NCI-H774 (cell line): ENCODE measurements at regions not wholly inside any gene's neighbourhood (a gene's known extent, or its start where the extent isn't known, plus 50 kb on each side); places are given as distances from the start of the nearest gene placed in this dataset.
"Not testable (repeated sequence)": the region's sequence is repeated elsewhere in the genome, so short reads cannot be mapped to it uniquely, and the experiment has no call there.

Experiments used
- DNase-seq: peaks from one replicate; lab custom pipeline; 2025; lab: John Stamatoyannopoulos, UW

DNA sequence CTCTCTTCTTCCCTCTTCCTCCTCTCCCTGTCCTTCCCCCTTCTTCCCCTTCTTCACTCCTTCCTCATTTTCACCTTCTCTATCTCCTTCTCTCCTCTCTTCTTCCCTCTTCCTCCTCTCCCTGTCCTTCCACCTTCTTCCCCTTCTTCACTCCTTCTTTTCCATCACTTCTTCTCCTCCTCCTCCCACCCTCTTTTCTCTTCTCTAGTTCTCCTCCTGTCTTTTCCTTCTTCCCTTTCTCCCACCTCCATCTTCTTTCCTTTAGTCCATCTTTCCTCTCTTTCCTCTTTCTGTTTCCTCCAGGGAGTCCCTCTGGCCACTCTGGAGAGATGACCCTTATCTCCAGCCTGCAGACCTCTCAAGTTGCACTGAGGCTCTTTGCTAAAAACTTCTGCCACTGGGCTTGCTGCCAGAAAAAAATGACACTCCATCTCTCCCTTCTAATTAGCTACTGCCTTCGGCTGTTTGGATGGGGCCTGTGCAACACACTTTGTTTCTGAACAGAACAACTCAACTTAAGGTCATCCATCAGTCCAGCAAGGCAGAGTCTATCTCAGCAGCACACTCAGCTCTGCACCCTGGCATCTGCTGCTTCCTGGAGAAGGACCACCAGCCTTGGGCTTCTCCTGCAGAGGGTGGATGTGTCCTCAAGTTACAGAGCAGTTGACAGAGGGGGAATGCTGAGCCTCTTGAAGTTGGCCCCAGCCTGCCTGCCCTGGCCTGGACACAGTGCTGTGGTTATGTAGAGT, 538.8 kb downstream of the MATN1 start:
- DNase-seq = no peak

DNA sequence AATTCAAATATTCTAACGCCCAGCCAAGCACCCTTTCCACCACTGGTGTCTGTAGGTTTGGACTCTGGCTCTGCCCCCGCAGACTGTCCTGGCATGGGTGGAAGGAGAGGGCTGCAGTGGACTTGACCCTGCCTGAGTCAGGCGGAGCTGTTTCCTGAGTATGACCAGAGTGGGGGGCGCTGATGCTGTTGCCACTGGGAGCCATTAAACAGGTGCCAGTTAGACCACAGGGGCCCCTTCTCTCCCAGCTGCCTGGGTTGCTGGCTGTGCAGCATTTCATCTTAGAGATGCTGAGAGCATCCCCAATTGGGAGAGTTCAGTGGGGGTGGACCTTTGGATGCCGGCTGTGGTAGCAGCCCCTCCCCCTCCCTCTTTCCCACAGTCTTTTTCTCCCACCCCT, 539.5 kb downstream of the MATN1 start:
- DNase-seq = no peak

- no peak for DNase-seq
These were observed 540.4 kb downstream of the MATN1 start for GRCh38 chr1:30183006-30183405.

DNA sequence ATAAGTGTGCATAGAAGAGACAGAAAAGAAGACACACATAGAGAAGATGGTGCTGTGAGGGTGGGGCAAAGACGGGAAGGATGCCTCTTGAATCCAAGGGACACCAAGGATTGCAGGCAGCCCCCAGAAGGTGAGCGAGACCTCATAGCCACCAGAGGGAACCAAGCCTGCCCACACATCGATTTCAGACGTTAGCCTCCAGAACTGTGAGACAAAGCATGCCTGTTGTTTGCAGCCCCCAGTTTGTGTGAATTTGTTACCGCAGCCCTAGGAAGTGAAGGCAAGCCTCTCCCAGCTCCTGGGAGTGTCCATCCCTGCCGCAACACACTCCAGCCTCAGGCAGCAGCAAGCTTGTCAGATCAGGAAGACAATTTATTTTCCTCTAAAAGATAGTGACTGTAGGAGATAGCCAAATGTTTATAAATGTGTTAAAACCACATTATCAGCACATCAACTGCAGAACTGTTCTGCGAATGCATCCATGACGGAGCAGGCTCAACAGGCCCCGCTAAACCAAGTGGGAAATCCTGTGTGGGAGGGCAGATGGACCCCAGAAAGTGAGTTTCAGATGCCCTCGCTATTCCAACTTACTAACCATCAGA, 543.3 kb downstream of the MATN1 start:
- no peak for DNase-seq

DNA sequence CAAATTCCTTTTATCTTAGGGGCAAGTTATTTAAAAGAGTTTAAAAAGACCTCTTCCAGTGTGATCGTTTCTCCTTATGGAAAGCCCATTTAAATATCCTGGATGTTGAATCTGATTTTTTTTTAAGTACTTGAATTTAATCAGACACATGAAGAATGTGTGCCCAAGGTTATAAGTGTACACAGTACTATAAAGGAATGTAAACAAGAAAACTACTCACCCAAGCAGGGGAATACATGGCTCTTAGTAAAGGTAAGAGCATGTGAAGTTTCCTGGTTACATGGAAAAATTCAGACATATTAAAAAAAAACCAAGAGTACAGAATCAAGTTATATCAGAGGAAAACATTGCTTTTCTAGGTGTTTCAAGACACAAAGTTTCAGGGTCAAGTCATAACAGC, 546.9 kb downstream of the MATN1 start:
- DNase-seq = no peak

- DNase-seq = no peak
These were observed 548.9 kb downstream of the MATN1 start for GRCh38 chr1:30174499-30174898.

- DNase-seq = no peak
These were observed 549.8 kb downstream of the MATN1 start for GRCh38 chr1:30173560-30173959.

DNA sequence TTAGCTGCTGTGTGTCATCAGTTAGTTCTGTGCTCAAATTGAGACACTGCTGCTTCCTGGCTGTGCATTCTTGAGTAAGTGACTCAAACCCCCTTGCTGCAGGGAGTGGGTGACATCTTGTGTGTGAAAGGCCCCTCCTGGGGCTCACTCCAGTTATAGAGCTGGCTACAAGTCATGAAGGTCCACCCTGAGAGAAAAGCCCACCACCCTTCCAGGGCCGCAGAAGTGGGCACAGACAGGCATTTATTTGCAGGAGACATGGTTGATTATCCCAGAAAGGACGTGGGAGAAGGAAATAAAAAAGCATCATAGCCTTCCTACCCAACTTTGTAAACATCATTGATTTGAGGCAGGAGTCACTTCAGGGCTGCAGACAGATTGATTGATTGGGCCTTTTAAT, 550.6 kb downstream of the MATN1 start:
- DNase-seq = no peak

DNA sequence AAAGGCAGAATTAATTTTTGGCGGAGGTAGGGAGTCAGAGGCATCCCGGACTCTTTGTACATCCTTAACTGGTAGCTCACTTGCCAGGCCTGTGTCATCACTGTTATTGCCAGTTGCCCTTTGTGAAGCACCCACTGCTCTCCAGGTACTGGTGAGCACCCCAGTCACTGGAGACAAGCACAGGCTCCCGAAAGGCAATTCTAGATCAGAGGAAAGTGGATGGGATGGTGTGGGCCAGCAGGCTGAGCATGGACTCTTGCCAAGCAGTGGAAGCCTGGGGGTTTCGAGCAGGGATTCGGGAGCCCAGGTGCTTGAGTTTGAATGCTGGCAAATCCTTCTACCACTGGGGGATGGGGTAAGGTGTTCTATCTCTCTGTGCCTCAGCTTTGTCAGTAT, 551.1 kb downstream of the MATN1 start:
- no peak for DNase-seq

DNA sequence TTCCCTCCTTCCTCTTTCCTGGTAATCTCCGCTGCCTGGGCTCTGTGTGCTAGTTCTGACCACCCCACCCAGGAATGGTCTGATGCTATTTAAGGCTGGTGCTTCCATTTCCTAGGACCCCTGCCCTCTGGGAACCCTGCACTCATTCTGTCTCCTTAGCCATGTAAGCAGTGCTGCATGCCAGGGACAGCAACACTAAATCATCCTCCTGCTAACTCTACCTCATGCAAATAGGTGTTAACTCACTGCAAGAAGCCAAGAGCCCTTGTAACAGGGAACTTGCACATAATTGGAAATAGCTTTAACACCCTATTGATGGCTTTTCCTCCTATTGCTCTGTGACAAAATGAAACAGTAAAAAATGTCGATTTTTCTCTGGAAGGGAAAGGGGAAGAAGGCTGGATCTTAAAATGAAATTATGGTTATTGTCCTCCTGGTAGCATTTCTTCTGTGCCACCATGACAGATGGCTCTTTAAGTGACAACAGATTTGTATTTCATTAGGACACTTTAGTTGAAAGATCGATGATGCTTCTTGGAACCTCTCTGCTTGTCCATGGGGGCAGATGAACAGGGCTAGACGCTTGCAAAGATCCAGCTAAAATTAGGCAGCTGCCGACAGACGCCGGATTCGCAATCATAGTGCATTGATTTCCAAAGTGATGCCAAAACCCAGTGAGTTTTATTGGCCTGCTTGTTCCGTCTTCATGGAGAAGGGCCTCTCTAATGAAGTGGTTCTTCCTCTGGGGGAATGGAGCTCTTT, 551.7 kb downstream of the MATN1 start:
- no peak for DNase-seq

- DNase-seq = no peak
These were observed 554.1 kb downstream of the MATN1 start for GRCh38 chr1:30169269-30169668.

DNA sequence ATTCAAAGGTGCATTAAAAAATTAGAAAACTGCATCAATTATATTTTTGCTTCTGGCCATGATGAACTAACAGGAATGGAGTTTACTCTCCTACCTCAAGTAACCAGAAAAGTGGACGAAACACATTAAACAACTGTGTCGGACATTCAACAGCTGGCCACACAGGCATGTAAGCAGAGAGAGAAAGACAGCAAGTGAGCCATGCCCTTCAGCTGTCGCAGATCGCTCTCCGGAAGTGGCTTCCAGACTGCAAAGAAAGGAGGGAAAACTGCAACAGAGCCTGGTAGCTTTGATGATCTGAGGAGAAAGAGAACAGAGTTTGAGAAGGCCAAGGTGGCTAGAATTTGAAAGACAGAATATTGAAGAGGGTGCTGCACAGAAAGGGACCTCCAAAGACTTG, 557.2 kb downstream of the MATN1 start:
- no peak for DNase-seq

GRCh38 chr1:30165116-30165515, 558.3 kb downstream of the MATN1 start:
- no peak for DNase-seq

DNA sequence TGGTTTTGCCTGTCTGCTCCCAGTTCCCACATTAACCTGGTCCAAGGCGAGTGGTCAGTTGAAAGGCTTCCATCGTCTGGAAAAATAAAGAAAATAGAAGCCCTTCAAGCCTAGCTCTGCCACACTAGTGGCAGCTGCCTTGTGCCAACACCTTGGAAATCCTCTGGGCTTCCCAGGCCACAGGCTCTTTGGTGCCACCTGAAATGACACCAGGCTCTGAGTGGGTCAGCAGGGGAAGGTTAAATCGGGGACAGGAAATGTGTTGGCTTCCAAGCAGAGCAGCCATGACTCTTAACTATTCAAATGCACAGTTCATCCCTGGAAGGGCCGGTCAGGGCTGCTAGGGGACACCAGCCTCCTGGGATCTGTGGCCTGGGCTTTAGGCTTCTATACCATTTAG, 558.7 kb downstream of the MATN1 start:
- no peak for DNase-seq

- no peak for DNase-seq
These were observed 560.8 kb downstream of the MATN1 start for GRCh38 chr1:30162565-30162964.

DNA sequence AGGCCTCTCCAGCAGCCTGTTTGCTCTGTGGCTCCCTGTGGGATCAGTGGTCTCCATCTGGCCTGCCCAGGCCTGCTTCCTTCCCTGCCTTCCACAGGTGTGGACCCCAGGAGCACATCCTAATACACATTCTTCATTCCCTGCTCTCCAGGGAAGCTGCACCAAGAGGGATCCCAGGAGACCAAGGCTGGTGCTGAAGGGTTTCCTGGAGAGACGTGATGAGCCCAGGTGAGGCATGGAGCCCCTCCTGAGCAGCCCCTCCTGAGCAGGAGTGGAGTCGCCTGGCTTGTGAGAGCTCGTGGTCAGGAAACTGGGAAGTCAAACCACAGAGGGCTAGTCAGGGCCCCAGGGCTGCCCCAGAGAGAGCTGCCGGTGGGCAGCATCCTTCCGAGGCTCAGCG, 561.4 kb downstream of the MATN1 start:
- no peak for DNase-seq

DNA sequence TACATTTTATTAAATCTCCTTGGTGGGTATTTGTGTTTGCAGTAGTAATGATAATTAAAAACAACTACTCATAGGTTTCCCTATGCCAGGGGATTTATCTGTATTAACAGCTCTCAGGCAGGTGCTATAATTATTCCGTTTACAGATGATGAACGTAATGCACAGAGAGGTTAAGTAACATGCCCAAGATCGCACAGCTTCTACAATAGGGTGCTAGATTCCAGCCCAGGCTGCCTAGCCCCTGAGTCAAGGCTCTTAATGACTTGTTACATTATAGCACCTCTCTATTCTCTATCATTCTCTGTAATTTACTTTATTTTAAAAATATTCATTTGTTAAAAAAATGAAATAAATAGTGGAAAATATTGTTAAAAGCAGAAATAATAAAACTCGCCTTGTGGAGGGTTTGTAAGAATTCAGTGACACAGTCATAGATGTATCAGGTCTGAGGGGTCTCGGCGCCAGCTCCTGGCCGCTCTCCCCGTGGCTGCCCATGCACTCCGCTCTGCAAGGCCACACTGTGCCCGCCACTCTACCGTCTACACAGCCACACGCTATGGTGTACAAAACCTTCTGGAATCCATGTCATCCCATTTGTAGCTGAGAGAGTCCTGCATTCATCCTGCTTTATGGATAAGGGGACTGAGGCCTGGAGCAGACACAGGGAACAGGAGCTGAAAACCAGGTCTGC, 562.2 kb downstream of the MATN1 start:
- no peak for DNase-seq

DNA sequence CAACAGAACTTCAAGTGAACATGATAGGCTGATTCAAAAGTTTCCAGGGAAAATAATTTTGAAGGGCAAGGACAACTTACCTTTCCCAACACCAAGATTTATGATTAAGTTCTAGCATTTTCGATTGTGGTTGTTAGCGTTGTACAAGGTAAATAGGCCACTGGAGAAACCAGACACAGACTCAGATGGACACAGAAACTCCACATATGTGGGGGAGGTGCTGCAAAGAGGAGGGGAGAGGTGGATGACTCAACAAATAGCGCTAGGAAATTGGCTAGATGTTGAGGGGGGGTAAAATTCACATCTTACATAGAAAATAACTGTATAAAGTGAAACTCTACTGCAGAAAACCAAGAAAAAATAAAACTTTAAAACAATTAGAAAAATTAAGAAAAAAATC, 564.4 kb downstream of the MATN1 start:
- no peak for DNase-seq

DNA sequence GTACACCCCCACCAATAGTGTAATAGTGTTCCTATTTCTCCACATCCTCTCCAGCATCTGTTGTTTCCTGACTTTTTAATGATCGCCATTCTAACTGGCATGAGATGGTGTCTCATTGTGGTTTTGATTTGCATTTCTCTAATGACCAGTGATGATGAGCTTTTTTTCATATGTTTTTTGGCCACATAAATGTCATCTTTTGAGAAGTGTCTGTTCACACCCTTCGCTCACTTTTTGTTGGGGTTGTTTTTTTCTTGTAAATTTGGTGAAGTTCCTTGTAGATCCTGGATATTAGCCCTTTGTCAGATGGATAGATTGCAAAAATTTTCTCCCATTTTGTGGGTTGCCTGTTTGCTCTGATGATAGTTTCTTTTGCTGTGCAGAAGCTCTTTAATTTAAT, 567.7 kb downstream of the MATN1 start:
- DNase-seq = not testable (repeated sequence)

DNA sequence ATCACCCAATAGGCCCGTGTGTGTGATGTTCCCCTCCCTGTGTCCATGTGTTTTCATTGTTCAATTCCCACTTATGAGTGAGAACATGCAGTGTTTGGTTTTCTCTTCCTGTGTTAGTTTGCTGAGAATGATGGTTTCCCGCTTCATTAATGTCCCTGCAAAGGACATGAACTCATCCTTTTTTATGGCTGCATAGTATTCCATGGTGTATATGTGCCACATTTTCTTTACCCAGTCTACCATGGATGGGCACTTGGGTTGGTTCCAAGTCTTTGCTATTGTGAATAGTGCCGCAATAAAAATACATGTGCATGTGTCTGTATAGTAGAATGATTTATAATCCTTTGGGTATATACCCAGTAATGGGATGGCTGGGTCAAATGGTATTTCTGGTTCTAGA, 568.1 kb downstream of the MATN1 start:
- DNase-seq = not testable (repeated sequence)

GRCh38 chr1:30153743-30154449, 569.5 kb downstream of the MATN1 start:
- no peak for DNase-seq

GRCh38 chr1:30151826-30152225, 571.6 kb downstream of the MATN1 start:
- DNase-seq = no peak
